ENCODE measurements at regions not wholly inside any gene's neighbourhood (a gene's known extent, or its start where the extent isn't known, plus 50 kb on each side); places are given as distances from the start of the nearest gene placed in this dataset.
A peak's percentile ranks its signal among the peaks of the same experiment; 100 is the strongest.
"Not testable (repeated sequence)": the region's sequence is repeated elsewhere in the genome, so short reads cannot be mapped to it uniquely, and the experiment has no call there.

GRCh38 chr13:70520275-70521036 is 412.2 kb upstream of the KLHL1 start:
- TF ChIP-seq POLR2A (IDR thresholded peaks at IDR 0.05): no peak
- no peak for TF ChIP-seq CTCF (IDR thresholded peaks at IDR 0.05)
- TF ChIP-seq EP300 (IDR thresholded peaks at IDR 0.05): no peak
- no peak for TF ChIP-seq POLR2AphosphoS5 (IDR thresholded peaks at IDR 0.05)
- H3K4me3 ChIP-seq: no peak overlapping the region
- no peaks in the 10 kb centered on the region for H3K36me3 ChIP-seq
- no peaks in the 10 kb centered on the region for H3K27me3 ChIP-seq
- WGBS, 2 donors: 52 to 70% methylated on average over 2 of the region's 2 CpGs
- DNase-seq: no peak
- H3K4me1 ChIP-seq: no peaks in the 10 kb centered on the region
- ATAC-seq (ENCODE audit: low FRiP score in 2 of 2): no peak
- no peak overlapping the region for H3K27ac ChIP-seq
- no peaks in the 10 kb centered on the region for H3K9me3 ChIP-seq

- WGBS, 2 donors: 56 to 64% methylated on average over 2 of the region's 2 CpGs
These were observed 409.8 kb upstream of the KLHL1 start for GRCh38 chr13:70518081-70518480.

GRCh38 chr13:70516226-70516625 is 408.0 kb upstream of the KLHL1 start:
- Histone ChIP-seq H3K4me1 (no peaks in the 10 kb centered on the region), H3K4me3 (no peak overlapping the region), H3K27ac (no peak overlapping the region), H3K36me3 (no peaks in the 10 kb centered on the region), H3K9me3 (no peaks in the 10 kb centered on the region), H3K27me3 (no peaks in the 10 kb centered on the region)
- ATAC-seq (ENCODE audit: low FRiP score in 2 of 2) (no peak), DNase-seq (no peak)
- 84 to 87% methylated on average over 2 of the region's 2 CpGs for WGBS, 2 donors
- TF ChIP-seq CTCF (IDR thresholded peaks at IDR 0.05): no peak

More at GRCh38 chr13:70518081-70518480, 409.8 kb upstream of the KLHL1 start:
- no peaks in the 10 kb centered on the region for H3K4me1 ChIP-seq
- ATAC-seq (ENCODE audit: low FRiP score in 2 of 2) (no peak), DNase-seq (no peak)
- no peak overlapping the region for H3K27ac ChIP-seq
- no peaks in the 10 kb centered on the region for H3K9me3 ChIP-seq
- H3K27me3 ChIP-seq: no peaks in the 10 kb centered on the region
- H3K4me3 ChIP-seq: no peak overlapping the region
- TF ChIP-seq POLR2A (IDR thresholded peaks at IDR 0.05): no peak
- no peak for TF ChIP-seq POLR2AphosphoS5 (IDR thresholded peaks at IDR 0.05)
- no peak for TF ChIP-seq EP300 (IDR thresholded peaks at IDR 0.05)
- TF ChIP-seq CTCF (IDR thresholded peaks at IDR 0.05): no peak
- no peaks in the 10 kb centered on the region for H3K36me3 ChIP-seq

GRCh38 chr13:70511861-70512417 is 403.7 kb upstream of the KLHL1 start:
- peak in 1 of 2 donors; percentile 79 for DNase-seq

GRCh38 chr13:70505809-70506208 is 397.6 kb upstream of the KLHL1 start:
- ATAC-seq (ENCODE audit: low FRiP score in 2 of 2): no peak
- Histone ChIP-seq H3K27ac (no peak overlapping the region), H3K9me3 (no peaks in the 10 kb centered on the region), H3K27me3 (no peaks in the 10 kb centered on the region), H3K4me3 (no peak overlapping the region), H3K36me3 (no peaks in the 10 kb centered on the region), H3K4me1 (no peaks in the 10 kb centered on the region)
- no peak for DNase-seq
- TF ChIP-seq POLR2A (IDR thresholded peaks at IDR 0.05): no peak
- 65 to 70% methylated on average over 4 of the region's 4 CpGs for WGBS, 2 donors

More at GRCh38 chr13:70511861-70512417, 403.7 kb upstream of the KLHL1 start:
- not testable (repeated sequence) for ATAC-seq (ENCODE audit: low FRiP score in 2 of 2); H3K4me3 ChIP-seq; H3K27ac ChIP-seq; H3K4me1 ChIP-seq; H3K9me3 ChIP-seq; H3K36me3 ChIP-seq; H3K27me3 ChIP-seq
- 95 to 96% methylated on average over 17 to 37 of the region's 40 CpGs for WGBS, 2 donors

GRCh38 chr13:70502944-70503343 is 394.7 kb upstream of the KLHL1 start:
- Histone ChIP-seq H3K4me3 (no peak overlapping the region), H3K36me3 (no peaks in the 10 kb centered on the region), H3K4me1 (no peaks in the 10 kb centered on the region), H3K9me3 (no peaks in the 10 kb centered on the region), H3K27me3 (no peaks in the 10 kb centered on the region), H3K27ac (no peak overlapping the region)
- ATAC-seq (ENCODE audit: low FRiP score in 2 of 2) (no peak), DNase-seq (no peak)
- WGBS, 2 donors: 48 to 57% methylated on average over 1 of the region's 1 CpG
- TF ChIP-seq CTCF (IDR thresholded peaks at IDR 0.05) (no peak), POLR2AphosphoS5 (IDR thresholded peaks at IDR 0.05) (no peak), POLR2A (IDR thresholded peaks at IDR 0.05) (no peak), EP300 (IDR thresholded peaks at IDR 0.05) (no peak)
